WTC11 (cell line): ENCODE measurements at regions not wholly inside any gene's neighbourhood (a gene's known extent, or its start where the extent isn't known, plus 50 kb on each side); places are given as distances from the start of the nearest gene placed in this dataset.

Experiments used
- E2F5 ChIP-seq: sonication (generic); formaldehyde crosslinking; IDR thresholded peaks from 2 replicates; pipeline ENCODE4 v1.8.1; 2022; ENCODE audit warnings: mild to moderate bottlenecking, moderate library complexity, missing genetic modification reagents
- ELF4 ChIP-seq: sonication (generic); formaldehyde crosslinking; IDR thresholded peaks from 2 replicates; pipeline ENCODE4 v1.8.1; 2022; ENCODE audit warnings: low read depth, mild to moderate bottlenecking, moderate library complexity, missing genetic modification reagents
- FOXK1 ChIP-seq: sonication (generic); formaldehyde crosslinking; IDR thresholded peaks from 2 replicates; pipeline ENCODE4 v1.8.0; 2022; ENCODE audit warnings: mild to moderate bottlenecking, moderate library complexity, missing genetic modification reagents
- IRF2 ChIP-seq: sonication (generic); formaldehyde crosslinking; IDR thresholded peaks from 2 replicates; pipeline ENCODE4 v1.8.0; 2022; ENCODE audit warnings: low read depth, missing genetic modification reagents, borderline replicate concordance
- SP1 ChIP-seq: sonication (generic); formaldehyde crosslinking; conservative IDR thresholded peaks from 2 replicates; pipeline ENCODE4 v1.8.1; 2022; ENCODE audit warnings: missing genetic modification reagents
- TEAD1 ChIP-seq: sonication (generic); formaldehyde crosslinking; IDR thresholded peaks from 2 replicates; pipeline ENCODE4 v1.8.0; 2022; ENCODE audit warnings: mild to moderate bottlenecking, missing genetic modification reagents
- TEAD4 ChIP-seq: sonication (generic); formaldehyde crosslinking; IDR thresholded peaks from 2 replicates; pipeline ENCODE4 v1.8.0; 2022; ENCODE audit warnings: mild to moderate bottlenecking, missing genetic modification reagents
- TP53 ChIP-seq: sonication (generic); formaldehyde crosslinking; IDR thresholded peaks from 2 replicates; pipeline ENCODE4 v1.8.1; 2023; ENCODE audit warnings: mild to moderate bottlenecking, missing genetic modification reagents
- ZNF317 ChIP-seq: sonication (generic); formaldehyde crosslinking; IDR thresholded peaks from 2 replicates; pipeline ENCODE4 v1.8.1; 2023; ENCODE audit warnings: low read depth, mild to moderate bottlenecking, moderate library complexity, missing genetic modification reagents, borderline replicate concordance
- ZNF512 ChIP-seq: sonication (generic); formaldehyde crosslinking; IDR thresholded peaks from 2 replicates; pipeline ENCODE4 v1.8.1; 2022; ENCODE audit warnings: missing genetic modification reagents, borderline replicate concordance
- TF ChIP-seq, protein P1 (sequence below): fragments of 200-600 bp; IDR thresholded peaks from 2 replicates; pipeline ENCODE4 v1.8.0; 2022; ENCODE audit warnings: antibody characterized with exemption
- TF ChIP-seq, protein P2 (sequence below): sonication (generic); formaldehyde crosslinking; IDR thresholded peaks from 2 replicates; pipeline ENCODE4 v1.8.1; 2022; ENCODE audit warnings: low read depth, mild to moderate bottlenecking, moderate library complexity, missing genetic modification reagents, borderline replicate concordance

DNA sequence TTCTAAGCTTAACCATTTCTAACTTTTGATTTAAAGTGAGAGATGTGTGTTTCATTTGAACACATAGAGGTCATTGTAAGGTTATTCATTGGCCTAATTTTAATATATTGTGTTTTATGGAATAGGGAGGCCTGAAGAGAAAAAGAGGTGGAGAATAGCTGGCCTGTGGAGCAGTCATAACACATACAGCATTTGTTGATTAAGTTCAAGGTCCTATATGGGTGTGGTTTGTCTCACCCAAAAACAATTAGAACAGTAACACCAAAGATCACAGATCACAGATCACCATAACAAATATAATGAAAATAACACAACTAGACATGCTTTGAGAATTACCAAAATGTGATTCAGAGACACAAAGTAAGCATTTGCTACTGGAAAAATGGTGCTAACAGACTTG is 252.4 kb upstream of the SPOPL start:
- TF ChIP-seq, protein P1, sequence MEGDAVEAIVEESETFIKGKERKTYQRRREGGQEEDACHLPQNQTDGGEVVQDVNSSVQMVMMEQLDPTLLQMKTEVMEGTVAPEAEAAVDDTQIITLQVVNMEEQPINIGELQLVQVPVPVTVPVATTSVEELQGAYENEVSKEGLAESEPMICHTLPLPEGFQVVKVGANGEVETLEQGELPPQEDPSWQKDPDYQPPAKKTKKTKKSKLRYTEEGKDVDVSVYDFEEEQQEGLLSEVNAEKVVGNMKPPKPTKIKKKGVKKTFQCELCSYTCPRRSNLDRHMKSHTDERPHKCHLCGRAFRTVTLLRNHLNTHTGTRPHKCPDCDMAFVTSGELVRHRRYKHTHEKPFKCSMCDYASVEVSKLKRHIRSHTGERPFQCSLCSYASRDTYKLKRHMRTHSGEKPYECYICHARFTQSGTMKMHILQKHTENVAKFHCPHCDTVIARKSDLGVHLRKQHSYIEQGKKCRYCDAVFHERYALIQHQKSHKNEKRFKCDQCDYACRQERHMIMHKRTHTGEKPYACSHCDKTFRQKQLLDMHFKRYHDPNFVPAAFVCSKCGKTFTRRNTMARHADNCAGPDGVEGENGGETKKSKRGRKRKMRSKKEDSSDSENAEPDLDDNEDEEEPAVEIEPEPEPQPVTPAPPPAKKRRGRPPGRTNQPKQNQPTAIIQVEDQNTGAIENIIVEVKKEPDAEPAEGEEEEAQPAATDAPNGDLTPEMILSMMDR: no peak
- TF ChIP-seq ELF4 (CRISPR knock-in tag) (no peak), TEAD1 (CRISPR knock-in tag) (no peak), TEAD4 (CRISPR knock-in tag) (no peak), SP1 (no peak), FOXK1 (no peak), TP53 (CRISPR knock-in tag) (no peak), ZNF512 (CRISPR knock-in tag) (no peak), E2F5 (CRISPR knock-in tag) (no peak), ZNF317 (CRISPR knock-in tag) (no peak), IRF2 (CRISPR knock-in tag) (no peak)
- TF ChIP-seq, protein P2, sequence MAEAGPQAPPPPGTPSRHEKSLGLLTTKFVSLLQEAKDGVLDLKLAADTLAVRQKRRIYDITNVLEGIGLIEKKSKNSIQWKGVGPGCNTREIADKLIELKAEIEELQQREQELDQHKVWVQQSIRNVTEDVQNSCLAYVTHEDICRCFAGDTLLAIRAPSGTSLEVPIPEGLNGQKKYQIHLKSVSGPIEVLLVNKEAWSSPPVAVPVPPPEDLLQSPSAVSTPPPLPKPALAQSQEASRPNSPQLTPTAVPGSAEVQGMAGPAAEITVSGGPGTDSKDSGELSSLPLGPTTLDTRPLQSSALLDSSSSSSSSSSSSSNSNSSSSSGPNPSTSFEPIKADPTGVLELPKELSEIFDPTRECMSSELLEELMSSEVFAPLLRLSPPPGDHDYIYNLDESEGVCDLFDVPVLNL: no peak
